BE2C (cell line): ENCODE measurements at regions not wholly inside any gene's neighbourhood (a gene's known extent, or its start where the extent isn't known, plus 50 kb on each side); places are given as distances from the start of the nearest gene placed in this dataset.

Experiments
- DNase-seq: peaks from one replicate; pipeline ENCODE4 v3.0.0-alpha.2; 2020
- H3K27me3 ChIP-seq: fragments of 250-450 bp; sonication (Bioruptor Pico); 2 replicates; pipeline ENCODE4 v1.5.1; 2020; ENCODE audit warnings: mild to moderate bottlenecking
- H3K36me3 ChIP-seq: fragments of 250-450 bp; sonication (Bioruptor Pico); 2 replicates; pipeline ENCODE4 v1.5.1; 2020; ENCODE audit warnings: mild to moderate bottlenecking
- H3K4me1 ChIP-seq: fragments of 250-450 bp; sonication (Bioruptor Pico); 2 replicates; pipeline ENCODE4 v1.5.1; 2020
- H3K4me3 ChIP-seq: 2 replicates; pipeline ENCODE4 v1.5.1; 2011; ENCODE audit warnings: low read depth, low read length
- H3K9me3 ChIP-seq: fragments of 250-450 bp; sonication (Bioruptor Pico); 2 replicates; pipeline ENCODE4 v1.5.1; 2020
- CTCF ChIP-seq: IDR thresholded peaks from 2 replicates; pipeline ENCODE4 v1.5.1; 2012; ENCODE audit warnings: mild to moderate bottlenecking, low read depth, low read length

- Histone ChIP-seq H3K4me1 (no peaks in the 10 kb centered on the region), H3K27me3 (no peaks in the 10 kb centered on the region), H3K9me3 (no peaks in the 10 kb centered on the region), H3K36me3 (no peaks in the 10 kb centered on the region), H3K4me3 (no peak overlapping the region)
- no peak for TF ChIP-seq CTCF
- no peak for DNase-seq
These were observed 1184.2 kb downstream of the FLRT2 start for GRCh38 chr14:86714153-86714552.

- Histone ChIP-seq H3K4me3 (no peak overlapping the region), H3K4me1 (no peaks in the 10 kb centered on the region), H3K36me3 (no peaks in the 10 kb centered on the region), H3K9me3 (no peaks in the 10 kb centered on the region), H3K27me3 (no peaks in the 10 kb centered on the region)
- no peak for DNase-seq
- TF ChIP-seq CTCF, result no peak
These were observed 1182.8 kb downstream of the FLRT2 start for GRCh38 chr14:86712727-86713126.

- Histone ChIP-seq H3K27me3 (no peaks in the 10 kb centered on the region), H3K9me3 (no peaks in the 10 kb centered on the region), H3K4me3 (no peak overlapping the region), H3K4me1 (no peaks in the 10 kb centered on the region), H3K36me3 (no peaks in the 10 kb centered on the region)
- no peak for DNase-seq
- TF ChIP-seq CTCF, result no peak
These were observed 1182.2 kb downstream of the FLRT2 start for GRCh38 chr14:86712176-86712575.

GRCh38 chr14:86708846-86709339 lies 1178.9 kb downstream of the FLRT2 start:
- Histone ChIP-seq H3K4me1 (no peaks in the 10 kb centered on the region), H3K36me3 (no peaks in the 10 kb centered on the region), H3K27me3 (no peaks in the 10 kb centered on the region), H3K4me3 (no peak overlapping the region), H3K9me3 (no peaks in the 10 kb centered on the region)
- DNase-seq, result no peak
- no peak for TF ChIP-seq CTCF

- Histone ChIP-seq H3K9me3 (no peaks in the 10 kb centered on the region), H3K27me3 (no peaks in the 10 kb centered on the region), H3K36me3 (no peaks in the 10 kb centered on the region), H3K4me3 (no peak overlapping the region), H3K4me1 (no peaks in the 10 kb centered on the region)
- TF ChIP-seq CTCF, result no peak
- DNase-seq, result no peak
These were observed 1177.1 kb downstream of the FLRT2 start for GRCh38 chr14:86707071-86707470.

GRCh38 chr14:86683561-86683960 lies 1153.6 kb downstream of the FLRT2 start:
- Histone ChIP-seq H3K4me1 (no peaks in the 10 kb centered on the region), H3K9me3 (no peaks in the 10 kb centered on the region), H3K4me3 (no peak overlapping the region), H3K36me3 (no peaks in the 10 kb centered on the region), H3K27me3 (no peaks in the 10 kb centered on the region)
- TF ChIP-seq CTCF, result no peak
- no peak for DNase-seq
